ENCODE measurements at regions not wholly inside any gene's neighbourhood (a gene's known extent, or its start where the extent isn't known, plus 50 kb on each side); places are given as distances from the start of the nearest gene placed in this dataset.
"Not testable (repeated sequence)": the region's sequence is repeated elsewhere in the genome, so short reads cannot be mapped to it uniquely, and the experiment has no call there.

GRCh38 chr11:71133946-71134345 lies 118.4 kb downstream of the SHANK2 start:
- Histone ChIP-seq H3K9ac (ENCODE audit: low read depth in 2 of 2, low read length in 2 of 2) (no peak overlapping the region), H3K36me3 (no peaks in the 10 kb centered on the region), H3K27ac (no peak overlapping the region), H3K4me1 (no peaks in the 10 kb centered on the region), H3K9me3 (no peaks in the 10 kb centered on the region), H3K27me3 (no peaks in the 10 kb centered on the region), H3K4me3 (no peak overlapping the region)
- DNase-seq = no peak
- no peak for TF ChIP-seq CTCF (IDR thresholded peaks at IDR 0.05)
- intact Hi-C loops (cut with DNase I) = no loop called here

GRCh38 chr11:71131861-71132260 lies 120.5 kb downstream of the SHANK2 start:
- Histone ChIP-seq H3K27me3 (no peaks in the 10 kb centered on the region), H3K9me3 (no peaks in the 10 kb centered on the region), H3K9ac (ENCODE audit: low read depth in 2 of 2, low read length in 2 of 2) (no peak overlapping the region), H3K27ac (no peak overlapping the region), H3K4me3 (no peak overlapping the region), H3K4me1 (no peaks in the 10 kb centered on the region), H3K36me3 (no peaks in the 10 kb centered on the region)
- TF ChIP-seq CTCF (IDR thresholded peaks at IDR 0.05) = no peak
- DNase-seq = no peak
- intact Hi-C loops (cut with DNase I) = no loop called here

- H3K9ac ChIP-seq (ENCODE audit: low read depth in 2 of 2, low read length in 2 of 2) = no peak overlapping the region
- H3K27me3 ChIP-seq = no peaks in the 10 kb centered on the region
- no peak overlapping the region for H3K27ac ChIP-seq
- no peaks in the 10 kb centered on the region for H3K4me1 ChIP-seq
- no peak overlapping the region for H3K4me3 ChIP-seq
- intact Hi-C loops (cut with DNase I) = no loop called here
- H3K9me3 ChIP-seq = no peaks in the 10 kb centered on the region
- DNase-seq = no peak
- TF ChIP-seq CTCF (IDR thresholded peaks at IDR 0.05) = no peak
- H3K36me3 ChIP-seq = no peaks in the 10 kb centered on the region
Measured at GRCh38 chr11:71130106-71130505, 122.3 kb downstream of the SHANK2 start.

- no peak overlapping the region for H3K9ac ChIP-seq (ENCODE audit: low read depth in 2 of 2, low read length in 2 of 2)
- intact Hi-C loops (cut with DNase I) = no loop called here
Measured at GRCh38 chr11:71129624-71130023, 122.8 kb downstream of the SHANK2 start.

GRCh38 chr11:71127806-71128205 lies 124.6 kb downstream of the SHANK2 start:
- TF ChIP-seq CTCF (IDR thresholded peaks at IDR 0.05) = no peak
- DNase-seq = no peak
- no peak overlapping the region for H3K27ac ChIP-seq
- H3K4me1 ChIP-seq = no peaks in the 10 kb centered on the region
- intact Hi-C loops (cut with DNase I) = no loop called here
- no peak overlapping the region for H3K4me3 ChIP-seq
- H3K27me3 ChIP-seq = no peaks in the 10 kb centered on the region
- H3K36me3 ChIP-seq = no peaks in the 10 kb centered on the region
- no peaks in the 10 kb centered on the region for H3K9me3 ChIP-seq
- no peak overlapping the region for H3K9ac ChIP-seq (ENCODE audit: low read depth in 2 of 2, low read length in 2 of 2)

More at GRCh38 chr11:71129624-71130023, 122.8 kb downstream of the SHANK2 start:
- Histone ChIP-seq H3K4me3 (no peak overlapping the region), H3K9me3 (no peaks in the 10 kb centered on the region), H3K27me3 (no peaks in the 10 kb centered on the region), H3K36me3 (no peaks in the 10 kb centered on the region), H3K4me1 (no peaks in the 10 kb centered on the region), H3K27ac (no peak overlapping the region)
- no peak for DNase-seq
- TF ChIP-seq CTCF (IDR thresholded peaks at IDR 0.05) = no peak

- H3K27me3 ChIP-seq; intact Hi-C loops (cut with DNase I): not testable (repeated sequence)
Measured at GRCh38 chr11:71126401-71126800, 126.0 kb downstream of the SHANK2 start.

More at GRCh38 chr11:71126401-71126800, 126.0 kb downstream of the SHANK2 start:
- not testable (repeated sequence) for H3K9me3 ChIP-seq; H3K36me3 ChIP-seq; DNase-seq; H3K27ac ChIP-seq; H3K9ac ChIP-seq (ENCODE audit: low read depth in 2 of 2, low read length in 2 of 2); H3K4me1 ChIP-seq; H3K4me3 ChIP-seq

Data from colonic mucosa (tissue), 4 donors.